ENCODE measurements at regions not wholly inside any gene's neighbourhood (a gene's known extent, or its start where the extent isn't known, plus 50 kb on each side); places are given as distances from the start of the nearest gene placed in this dataset.

DNA sequence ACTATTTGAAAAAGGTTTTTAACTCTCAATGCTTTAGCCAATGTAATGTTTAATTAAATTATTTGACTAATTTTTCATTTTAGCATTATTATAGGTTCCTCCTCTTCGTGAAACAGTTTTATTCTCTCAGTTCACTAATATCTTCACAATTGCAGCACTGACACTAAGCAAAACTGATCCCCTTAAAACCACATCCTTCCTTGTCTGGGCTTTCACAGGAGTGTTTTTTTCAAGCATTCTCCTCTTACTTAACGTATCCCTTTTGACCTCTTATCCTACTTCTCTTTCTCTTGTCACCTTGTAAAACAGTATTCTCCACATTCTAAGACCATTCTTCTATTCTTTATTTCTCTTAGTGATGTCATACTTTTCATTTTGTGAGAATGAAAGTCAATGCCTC lies 112.8 kb downstream of the DSC3 start:
- intact Hi-C loops (cut with micrococcal nuclease): no loop called here
- H3K4me1 ChIP-seq: peaks cover 7% of the 10 kb centered on the region
- H3K9me3 ChIP-seq (replicated peaks): no peaks in the 10 kb centered on the region
- H3K27ac ChIP-seq (replicated peaks): no peak overlapping the region
- DNase-seq: no peak
- no peak overlapping the region for H3K4me3 ChIP-seq
- TF ChIP-seq, protein P1, sequence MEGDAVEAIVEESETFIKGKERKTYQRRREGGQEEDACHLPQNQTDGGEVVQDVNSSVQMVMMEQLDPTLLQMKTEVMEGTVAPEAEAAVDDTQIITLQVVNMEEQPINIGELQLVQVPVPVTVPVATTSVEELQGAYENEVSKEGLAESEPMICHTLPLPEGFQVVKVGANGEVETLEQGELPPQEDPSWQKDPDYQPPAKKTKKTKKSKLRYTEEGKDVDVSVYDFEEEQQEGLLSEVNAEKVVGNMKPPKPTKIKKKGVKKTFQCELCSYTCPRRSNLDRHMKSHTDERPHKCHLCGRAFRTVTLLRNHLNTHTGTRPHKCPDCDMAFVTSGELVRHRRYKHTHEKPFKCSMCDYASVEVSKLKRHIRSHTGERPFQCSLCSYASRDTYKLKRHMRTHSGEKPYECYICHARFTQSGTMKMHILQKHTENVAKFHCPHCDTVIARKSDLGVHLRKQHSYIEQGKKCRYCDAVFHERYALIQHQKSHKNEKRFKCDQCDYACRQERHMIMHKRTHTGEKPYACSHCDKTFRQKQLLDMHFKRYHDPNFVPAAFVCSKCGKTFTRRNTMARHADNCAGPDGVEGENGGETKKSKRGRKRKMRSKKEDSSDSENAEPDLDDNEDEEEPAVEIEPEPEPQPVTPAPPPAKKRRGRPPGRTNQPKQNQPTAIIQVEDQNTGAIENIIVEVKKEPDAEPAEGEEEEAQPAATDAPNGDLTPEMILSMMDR (IDR thresholded peaks at IDR 0.05; ENCODE audit: borderline replicate concordance): no peak
- H3K27me3 ChIP-seq (ENCODE audit: low read depth): no peaks in the 10 kb centered on the region
- H3K36me3 ChIP-seq: no peaks in the 10 kb centered on the region

DNA sequence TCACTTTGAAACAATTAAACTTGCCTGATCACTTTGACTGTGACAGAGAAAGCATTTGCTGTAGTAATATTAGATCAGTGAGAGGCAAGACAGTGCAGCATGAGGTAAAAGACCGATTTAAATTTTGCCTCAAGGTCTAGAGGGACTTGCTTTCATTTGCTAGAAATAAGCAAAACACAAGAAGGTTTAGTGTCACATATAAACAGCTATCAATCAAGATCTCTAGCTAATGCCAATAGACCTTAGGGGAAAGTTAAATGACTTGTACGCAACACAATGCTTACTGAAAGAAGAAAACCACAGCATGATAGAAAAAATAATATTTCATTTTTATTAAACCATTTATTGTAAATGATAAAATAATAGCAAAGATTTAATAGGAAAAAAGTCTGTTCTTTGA lies 113.5 kb downstream of the DSC3 start:
- H3K36me3 ChIP-seq: no peaks in the 10 kb centered on the region
- TF ChIP-seq, protein P1 (IDR thresholded peaks at IDR 0.05; ENCODE audit: borderline replicate concordance): no peak
- no peak overlapping the region for H3K27ac ChIP-seq (replicated peaks)
- intact Hi-C loops (cut with micrococcal nuclease): no loop called here
- no peak overlapping the region for H3K4me3 ChIP-seq
- peaks cover 7% of the 10 kb centered on the region for H3K4me1 ChIP-seq
- DNase-seq: no peak
- H3K27me3 ChIP-seq (ENCODE audit: low read depth): no peaks in the 10 kb centered on the region
- H3K9me3 ChIP-seq (replicated peaks): no peaks in the 10 kb centered on the region

GRCh38 chr18:30927517-30928075 lies 114.9 kb downstream of the DSC3 start:
- TF ChIP-seq, protein P1 (IDR thresholded peaks at IDR 0.05; ENCODE audit: borderline replicate concordance): no peak
- Histone ChIP-seq H3K27me3 (ENCODE audit: low read depth) (no peaks in the 10 kb centered on the region), H3K36me3 (no peaks in the 10 kb centered on the region), H3K9me3 (replicated peaks) (no peaks in the 10 kb centered on the region), H3K4me3 (no peak overlapping the region), H3K27ac (replicated peaks) (no peak overlapping the region), H3K4me1 (peaks cover 5% of the 10 kb centered on the region)
- intact Hi-C loops (cut with micrococcal nuclease): no loop called here
- no peak for DNase-seq

DNA sequence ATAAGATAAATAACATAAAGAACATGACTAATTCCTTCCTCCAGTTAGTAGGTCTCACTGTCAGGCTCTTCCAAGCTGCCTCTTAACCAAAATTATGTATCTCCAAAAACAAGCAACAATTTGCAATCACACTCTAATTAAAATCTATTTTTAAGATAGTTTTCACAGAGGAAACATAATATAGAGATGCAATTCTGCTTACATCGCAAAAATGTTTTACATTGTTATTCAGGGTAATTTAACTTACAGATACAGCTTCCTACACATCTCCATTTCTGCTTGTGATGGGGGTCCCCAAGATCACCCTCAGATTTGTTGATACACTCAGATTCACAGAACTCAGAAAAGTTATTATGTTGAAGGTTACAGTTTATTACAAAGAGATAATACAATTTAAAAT lies 115.5 kb downstream of the DSC3 start:
- no peaks in the 10 kb centered on the region for H3K27me3 ChIP-seq (ENCODE audit: low read depth)
- H3K4me3 ChIP-seq: no peak overlapping the region
- H3K27ac ChIP-seq (replicated peaks): no peak overlapping the region
- DNase-seq: no peak
- intact Hi-C loops (cut with micrococcal nuclease): no loop called here
- TF ChIP-seq, protein P1 (IDR thresholded peaks at IDR 0.05; ENCODE audit: borderline replicate concordance): no peak
- no peaks in the 10 kb centered on the region for H3K9me3 ChIP-seq (replicated peaks)
- no peaks in the 10 kb centered on the region for H3K36me3 ChIP-seq
- H3K4me1 ChIP-seq: peaks cover 5% of the 10 kb centered on the region

DNA sequence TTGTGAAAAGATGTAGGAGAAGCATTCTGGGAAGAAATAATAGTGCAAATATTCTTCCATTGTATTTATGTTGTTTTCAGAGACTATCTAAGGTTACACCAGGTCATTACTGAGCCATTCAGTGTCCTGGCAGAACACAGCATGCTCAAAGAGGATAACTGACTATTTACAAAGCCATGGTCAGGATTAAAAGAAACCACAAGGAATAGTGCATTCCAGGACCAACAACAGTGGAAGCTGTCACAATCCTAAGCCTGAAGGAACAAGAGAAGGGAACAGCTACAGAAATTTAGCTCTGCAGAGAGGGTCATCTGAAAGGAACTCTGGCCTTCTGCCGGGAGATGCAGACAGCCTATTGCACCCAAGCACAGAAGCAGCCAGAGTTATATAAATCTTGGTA lies 116.7 kb downstream of the DSC3 start:
- Histone ChIP-seq H3K4me3 (no peak overlapping the region), H3K27ac (replicated peaks) (no peak overlapping the region), H3K36me3 (no peaks in the 10 kb centered on the region), H3K27me3 (ENCODE audit: low read depth) (no peaks in the 10 kb centered on the region), H3K4me1 (peaks cover 5% of the 10 kb centered on the region), H3K9me3 (replicated peaks) (no peaks in the 10 kb centered on the region)
- TF ChIP-seq, protein P1 (IDR thresholded peaks at IDR 0.05; ENCODE audit: borderline replicate concordance): no peak
- DNase-seq: no peak
- intact Hi-C loops (cut with micrococcal nuclease): no loop called here
